GM19455 (cell line): ENCODE measurements at regions not wholly inside any gene's neighbourhood (a gene's known extent, or its start where the extent isn't known, plus 50 kb on each side); places are given as distances from the start of the nearest gene placed in this dataset.

Experiments used
- ATAC-seq: cut with Tn5 transposase; IDR thresholded peaks from one replicate; pipeline ENCODE4 v1.9.1; 2021; ENCODE audit not compliant: unreplicated experiment

GRCh38 chr4:98210281-98210680 lies 50.9 kb upstream of the RAP1GDS1 start:
- ATAC-seq: no peak

- ATAC-seq: no peak
Measured at GRCh38 chr4:98209111-98209510, 52.1 kb upstream of the RAP1GDS1 start.

- peak; percentile 43 for ATAC-seq
Measured at GRCh38 chr4:98204236-98204553, 57.0 kb upstream of the RAP1GDS1 start.

DNA sequence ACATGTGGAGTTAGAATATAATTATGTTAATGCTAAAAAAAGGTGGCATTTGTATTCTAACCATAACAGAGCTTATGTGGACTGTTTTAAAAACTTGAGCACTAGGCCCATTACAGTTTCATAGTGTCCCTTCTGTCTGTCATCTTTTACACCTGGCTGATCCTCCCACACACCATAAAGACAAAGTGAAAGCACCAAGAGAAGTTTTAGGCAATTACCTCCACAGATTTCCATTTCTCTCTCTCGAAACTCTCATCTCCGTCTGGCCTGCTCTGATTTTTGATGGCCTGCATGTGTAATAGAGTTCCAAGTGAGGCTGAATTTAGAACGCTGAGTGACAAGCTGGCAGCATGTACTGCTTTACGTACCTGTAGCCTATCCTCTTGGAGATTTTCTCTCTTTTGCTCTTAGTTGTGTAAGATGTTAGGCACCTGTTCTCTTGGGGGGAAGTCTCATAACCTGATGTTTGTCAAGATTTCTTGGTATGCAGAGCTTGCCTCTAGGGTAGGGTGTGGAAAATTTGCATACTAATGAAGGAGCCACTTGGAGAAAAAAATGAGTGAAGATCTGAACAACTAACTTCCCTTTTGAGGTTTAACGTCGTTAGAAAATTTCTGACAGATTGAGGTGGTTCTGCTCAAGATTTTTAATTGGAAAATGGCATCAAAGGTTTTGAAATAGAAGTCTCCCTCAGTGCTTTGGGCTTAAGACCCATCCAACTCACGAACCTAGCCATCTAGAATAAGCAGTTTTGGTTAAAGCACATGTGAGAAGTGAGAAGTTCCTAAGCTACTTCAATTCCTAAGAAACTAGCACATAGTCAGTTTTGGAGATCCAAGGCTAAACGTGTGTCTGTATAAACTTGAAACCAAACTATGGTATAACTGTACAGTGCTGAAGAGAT lies 57.6 kb upstream of the RAP1GDS1 start:
- ATAC-seq: peak; percentile 79

- no peak for ATAC-seq
Measured at GRCh38 chr4:98202907-98203306, 58.3 kb upstream of the RAP1GDS1 start.

- ATAC-seq: no peak
Measured at GRCh38 chr4:98199247-98199646, 56.0 kb upstream of the STPG2 start.

DNA sequence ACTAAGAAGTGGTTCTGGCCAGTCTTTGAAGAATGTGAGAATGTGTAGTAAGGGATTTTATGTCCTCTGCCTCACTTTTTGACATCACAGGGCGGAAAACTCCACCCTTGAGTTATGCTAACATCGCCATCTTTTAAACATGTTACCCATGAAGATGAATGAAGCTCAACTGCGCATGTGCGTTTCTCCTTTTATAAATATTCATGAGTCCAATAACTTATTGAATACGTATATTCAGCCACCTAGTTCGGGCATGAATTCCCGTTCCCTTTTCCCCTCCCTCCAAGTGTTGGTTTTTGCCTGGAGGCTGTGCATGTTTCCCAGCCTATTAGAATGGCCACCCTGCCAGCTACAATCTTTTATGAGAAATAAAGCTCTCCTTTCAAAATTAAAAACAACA lies 51.7 kb upstream of the STPG2 start:
- no peak for ATAC-seq

- no peak for ATAC-seq
Measured at GRCh38 chr4:98193459-98194105, 50.3 kb upstream of the STPG2 start.
